Esophagus muscularis mucosa (tissue), 4 donors: ENCODE measurements at regions not wholly inside any gene's neighbourhood (a gene's known extent, or its start where the extent isn't known, plus 50 kb on each side); places are given as distances from the start of the nearest gene placed in this dataset.

Experiments used
- CTCF ChIP-seq, 3 experiments: fragments of 200-600 bp in 2 of 3; fragments of 450-650 bp in 1 of 3; sonication (generic) in 2 of 3; IDR thresholded peaks; one replicate each; pipeline ENCODE4 v1.5.1; 2017 to 2019; ENCODE audit warnings: antibody characterized with exemption in 3 of 3, mild to moderate bottlenecking in 2 of 3, moderate library complexity in 1 of 3
- EP300 ChIP-seq: sonication (generic); formaldehyde crosslinking; IDR thresholded peaks from one replicate; pipeline ENCODE4 v1.6.1; 2017; ENCODE audit warnings: antibody characterized with exemption
- POLR2A ChIP-seq: fragments of 450-650 bp; IDR thresholded peaks from one replicate; pipeline ENCODE4 v1.6.1; 2017; ENCODE audit warnings: antibody characterized with exemption, moderate library complexity, mild to moderate bottlenecking, low read depth
- POLR2AphosphoS5 ChIP-seq, 2 donors: sonication (generic); formaldehyde crosslinking; IDR thresholded peaks; one replicate each; pipeline ENCODE4 v1.6.1; 2017; ENCODE audit warnings: antibody characterized with exemption in 2 of 2

GRCh38 chr1:88272216-88272615 lies 411.9 kb upstream of the PKN2 start:
- TF ChIP-seq CTCF (IDR thresholded peaks at IDR 0.05) (no peak), POLR2AphosphoS5 (IDR thresholded peaks at IDR 0.05) (no peak), POLR2A (no peak), EP300 (no peak)
